ENCODE measurements at regions not wholly inside any gene's neighbourhood (a gene's known extent, or its start where the extent isn't known, plus 50 kb on each side); places are given as distances from the start of the nearest gene placed in this dataset.
"Not testable (repeated sequence)": the region's sequence is repeated elsewhere in the genome, so short reads cannot be mapped to it uniquely, and the experiment has no call there.

DNA sequence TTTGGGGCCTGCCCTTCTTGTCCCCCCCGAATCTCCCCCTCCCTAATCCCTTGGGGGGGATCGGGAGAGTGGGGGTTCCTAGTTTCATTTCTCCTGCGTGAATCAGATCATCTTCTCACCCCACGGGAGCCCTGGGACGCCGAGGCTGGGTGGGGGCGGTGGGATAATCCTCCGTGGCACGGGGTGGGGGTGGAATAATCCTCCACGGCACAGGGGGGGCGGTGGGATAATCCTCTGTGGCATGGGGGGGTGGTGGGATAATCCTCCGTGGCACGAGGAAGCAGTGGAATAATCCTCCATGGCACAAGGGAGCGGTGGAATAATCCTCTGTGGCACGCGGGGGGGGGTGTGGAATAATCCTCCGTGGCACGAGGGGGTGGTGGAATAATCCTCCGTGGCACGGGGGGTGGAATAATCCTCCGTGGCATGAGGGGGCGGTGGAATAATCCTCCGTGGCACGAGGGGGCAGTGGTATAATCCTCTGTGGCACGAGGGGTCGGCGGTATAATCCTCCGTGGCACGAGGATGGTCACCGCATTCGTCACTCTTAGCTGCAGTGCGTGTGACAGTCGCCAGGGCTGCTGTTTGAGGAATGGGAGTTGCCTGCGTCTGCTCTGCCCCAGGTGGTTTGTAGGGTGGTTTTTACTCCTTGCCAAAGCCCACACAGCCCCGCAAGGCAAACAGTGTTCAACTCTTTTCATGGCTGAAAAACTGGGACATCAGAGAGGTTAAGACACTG is 156.9 kb downstream of the LAT start:
- DNase-seq, result no peak

- DNase-seq, result not testable (repeated sequence)
These were observed 156.3 kb downstream of the LAT start for GRCh38 chr16:29141121-29141520.

DNA sequence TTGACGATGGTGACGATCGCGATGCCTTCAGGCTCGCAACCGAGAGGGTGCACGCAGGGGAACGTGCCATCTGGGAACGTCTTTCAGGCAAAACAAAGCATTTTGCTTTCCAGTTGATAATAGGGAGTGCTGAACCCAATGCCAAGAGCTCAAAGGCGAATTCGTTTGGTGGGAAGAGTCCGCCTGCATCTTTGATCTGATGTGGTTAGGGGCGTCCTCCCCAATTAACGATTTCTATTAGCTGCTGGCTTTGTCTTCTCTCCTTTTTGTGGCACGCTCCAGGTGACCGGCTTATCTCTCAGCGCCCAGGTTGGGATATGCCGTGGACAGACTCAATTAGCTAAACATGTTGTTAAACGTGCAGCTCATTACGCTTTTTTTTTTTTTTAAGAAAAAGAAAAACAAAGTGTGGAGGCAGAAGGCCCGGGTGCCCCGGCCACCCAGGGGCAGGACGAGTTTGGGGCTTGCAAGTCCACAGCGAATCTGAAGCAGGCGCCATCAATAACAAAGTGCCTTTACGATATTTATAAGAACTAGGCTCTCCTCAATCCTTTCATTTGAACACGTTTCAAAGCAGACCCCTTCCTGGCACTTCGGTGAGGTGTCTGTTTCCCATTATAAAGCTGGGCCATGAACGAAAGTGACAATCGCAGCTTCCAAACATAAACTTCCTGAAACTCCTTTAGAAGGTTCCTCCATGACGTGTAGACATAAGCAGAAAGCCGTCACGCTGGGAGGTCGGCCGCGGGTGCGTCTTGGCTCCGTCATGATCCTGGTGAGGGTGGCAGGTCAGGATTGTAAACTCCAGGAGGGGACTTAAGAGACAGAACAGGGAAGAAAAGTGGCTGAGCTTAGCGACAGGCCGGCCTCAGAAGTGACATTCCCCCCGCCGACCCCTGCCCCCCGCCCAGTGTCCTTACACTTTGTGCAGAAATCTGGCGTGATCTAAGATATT is 155.3 kb downstream of the LAT start:
- not testable (repeated sequence) for DNase-seq

- DNase-seq, result no peak
These were observed 154.5 kb downstream of the LAT start for GRCh38 chr16:29139261-29139802.

GRCh38 chr16:29138698-29139097 is 153.8 kb downstream of the LAT start:
- not testable (repeated sequence) for DNase-seq

- not testable (repeated sequence) for DNase-seq
These were observed 153.2 kb downstream of the LAT start for GRCh38 chr16:29137894-29138662.

DNA sequence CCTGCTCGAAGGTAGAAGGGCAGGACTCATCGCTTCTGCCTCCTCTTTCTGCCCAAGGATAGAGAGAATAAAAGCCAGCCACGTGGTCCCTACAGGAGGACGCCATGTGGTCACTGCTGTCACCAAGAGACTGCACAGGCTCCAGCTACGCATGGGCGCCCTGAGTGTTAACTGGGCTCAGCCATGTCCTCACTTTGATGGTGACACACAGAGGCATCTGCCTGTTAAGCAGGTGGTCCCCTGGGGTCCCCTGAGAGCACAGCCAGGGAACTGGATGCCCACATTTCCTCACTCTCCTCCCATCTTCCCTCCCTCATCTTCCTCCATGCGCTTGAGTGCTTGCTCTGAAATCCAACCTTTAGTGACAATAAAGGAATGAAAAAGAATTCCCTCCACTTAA is 152.6 kb downstream of the LAT start:
- DNase-seq, result not testable (repeated sequence)

GRCh38 chr16:29136916-29137315 is 152.1 kb downstream of the LAT start:
- DNase-seq, result not testable (repeated sequence)

DNA sequence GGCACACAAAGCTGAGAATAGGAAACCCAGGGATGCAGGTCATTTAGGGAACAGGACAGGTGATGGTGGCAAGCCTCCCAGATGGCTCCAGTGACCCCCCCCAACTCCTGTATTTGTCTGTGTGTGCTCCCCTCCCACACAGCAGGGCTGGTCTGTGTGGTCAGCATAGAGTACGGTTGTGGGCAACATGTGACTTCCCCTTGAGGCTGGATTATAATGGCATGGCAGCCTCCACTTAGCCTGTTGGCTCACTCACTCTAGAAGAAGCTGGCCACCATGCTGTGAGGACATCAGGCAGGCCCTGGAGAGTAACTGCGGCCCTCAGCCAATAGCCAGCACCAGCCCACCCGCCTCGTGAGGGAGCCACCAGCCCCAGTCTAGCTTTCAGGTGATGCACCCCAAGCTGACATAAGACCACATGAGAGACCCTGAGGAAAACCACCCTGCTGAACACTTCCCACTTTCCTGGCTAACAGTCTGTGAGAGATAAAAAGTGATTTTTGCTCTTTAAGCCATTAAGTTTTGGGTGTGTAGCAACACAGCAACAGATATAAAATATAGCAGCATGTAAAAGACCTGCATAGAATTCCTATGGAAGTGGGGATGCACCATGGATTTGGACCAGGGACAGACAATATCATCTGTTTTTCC is 151.3 kb downstream of the LAT start:
- DNase-seq, result not testable (repeated sequence)

GRCh38 chr16:29135098-29135497 is 150.2 kb downstream of the LAT start:
- not testable (repeated sequence) for DNase-seq

DNA sequence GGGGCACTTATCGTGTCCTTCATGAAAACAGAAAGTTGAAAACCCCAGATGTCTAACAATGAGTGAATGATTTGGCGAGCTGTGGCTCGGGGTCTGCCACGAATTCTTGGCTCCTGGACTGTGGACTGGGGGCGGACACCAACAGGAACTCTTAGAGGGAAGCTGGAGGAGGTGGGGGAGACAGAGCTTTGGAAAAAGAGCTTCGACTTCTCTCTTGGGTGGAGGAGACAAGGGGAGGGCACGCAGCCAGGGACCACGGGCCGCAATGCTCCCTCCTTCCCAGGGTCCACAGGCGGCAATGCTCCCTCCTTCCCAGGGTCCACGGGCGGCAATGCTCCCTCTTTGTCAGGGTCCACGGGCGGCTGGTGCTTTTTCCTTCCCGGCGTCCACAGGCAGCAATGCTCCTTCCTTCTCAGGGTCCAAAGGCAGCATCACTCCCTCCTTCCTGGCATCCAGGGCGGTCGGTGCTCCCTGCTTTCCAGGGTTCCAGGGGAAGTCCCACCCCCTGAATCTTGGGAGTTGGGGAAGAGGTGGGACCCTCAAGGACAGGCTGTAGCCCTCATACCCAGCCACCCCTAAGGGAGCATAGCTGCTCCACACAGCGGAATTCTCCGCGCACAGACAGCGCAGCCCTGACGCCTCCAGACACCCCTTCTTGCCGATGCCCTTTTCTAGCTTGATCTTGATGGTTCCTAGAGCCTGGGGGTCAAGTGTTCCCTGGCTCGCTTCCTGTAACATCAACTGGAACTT is 149.0 kb downstream of the LAT start:
- not testable (repeated sequence) for DNase-seq

GRCh38 chr16:29132869-29133268 is 148.0 kb downstream of the LAT start:
- not testable (repeated sequence) for DNase-seq

DNA sequence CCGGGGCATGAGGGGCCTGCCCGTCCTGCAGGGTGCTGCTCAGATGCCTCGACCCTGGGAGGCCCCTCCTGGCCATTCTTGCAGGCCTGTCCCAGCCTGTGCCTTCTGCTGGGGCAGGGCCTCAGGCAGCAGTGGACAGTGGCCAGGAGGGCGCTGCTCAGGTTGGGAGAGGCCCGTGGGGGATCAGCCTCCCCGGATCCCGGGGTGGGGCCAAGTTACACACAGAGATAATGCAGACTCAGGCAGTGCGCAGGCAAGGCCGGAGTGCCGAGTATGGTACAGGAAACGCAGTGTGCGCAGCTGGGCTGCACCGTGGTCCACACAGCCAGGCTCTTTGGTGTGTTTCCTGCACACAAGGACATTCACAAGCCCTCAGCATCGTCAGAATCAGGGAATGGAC is 147.6 kb downstream of the LAT start:
- DNase-seq, result not testable (repeated sequence)

DNA sequence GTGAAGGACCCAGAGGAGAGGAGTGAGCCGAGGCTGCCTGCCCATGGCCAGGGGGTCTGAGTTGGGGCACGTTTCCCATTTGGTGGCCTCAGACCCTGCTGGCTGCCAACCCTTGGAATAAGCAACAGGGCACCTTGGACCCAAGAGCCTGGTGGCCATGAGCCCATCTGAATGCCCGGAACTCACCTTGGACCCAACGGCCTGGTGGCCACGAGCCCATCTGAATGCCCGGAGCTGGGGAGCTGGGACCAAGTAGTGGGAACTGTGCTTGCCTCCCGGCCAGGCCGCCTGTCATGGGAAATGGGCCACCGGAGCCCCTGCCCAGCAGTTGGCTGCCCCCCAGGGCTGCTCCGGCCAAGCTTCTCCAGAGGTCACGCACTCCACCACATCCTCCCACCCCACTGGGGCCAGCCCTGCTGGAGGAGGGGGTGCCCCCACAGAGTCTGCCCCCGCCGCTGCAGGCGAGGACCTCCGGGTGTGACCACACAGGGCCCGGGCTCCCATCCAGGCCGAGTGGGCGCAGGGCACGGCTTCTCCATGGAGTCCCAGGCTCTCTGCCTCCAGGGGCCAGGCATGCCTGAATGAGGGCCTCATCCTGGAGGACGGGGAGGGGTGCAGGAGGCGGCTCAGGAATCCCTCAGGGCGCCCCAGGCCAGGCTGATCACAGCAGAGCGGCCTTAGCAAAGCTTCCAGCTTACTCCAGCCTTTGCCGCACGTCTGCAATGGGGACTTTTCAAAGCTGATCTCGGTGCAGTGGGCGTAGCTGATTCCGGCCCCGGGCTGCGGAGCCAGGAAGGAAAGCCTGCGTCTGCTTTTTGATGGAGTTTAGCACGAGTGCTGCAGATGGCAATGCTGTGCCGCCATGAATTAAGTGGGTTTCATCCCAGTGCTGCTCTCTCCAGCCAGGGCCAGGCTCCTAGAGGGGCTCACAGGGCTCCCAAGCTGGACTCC is 146.3 kb downstream of the LAT start:
- DNase-seq, result not testable (repeated sequence)

GRCh38 chr16:29130131-29130711 is 145.4 kb downstream of the LAT start:
- not testable (repeated sequence) for DNase-seq

DNA sequence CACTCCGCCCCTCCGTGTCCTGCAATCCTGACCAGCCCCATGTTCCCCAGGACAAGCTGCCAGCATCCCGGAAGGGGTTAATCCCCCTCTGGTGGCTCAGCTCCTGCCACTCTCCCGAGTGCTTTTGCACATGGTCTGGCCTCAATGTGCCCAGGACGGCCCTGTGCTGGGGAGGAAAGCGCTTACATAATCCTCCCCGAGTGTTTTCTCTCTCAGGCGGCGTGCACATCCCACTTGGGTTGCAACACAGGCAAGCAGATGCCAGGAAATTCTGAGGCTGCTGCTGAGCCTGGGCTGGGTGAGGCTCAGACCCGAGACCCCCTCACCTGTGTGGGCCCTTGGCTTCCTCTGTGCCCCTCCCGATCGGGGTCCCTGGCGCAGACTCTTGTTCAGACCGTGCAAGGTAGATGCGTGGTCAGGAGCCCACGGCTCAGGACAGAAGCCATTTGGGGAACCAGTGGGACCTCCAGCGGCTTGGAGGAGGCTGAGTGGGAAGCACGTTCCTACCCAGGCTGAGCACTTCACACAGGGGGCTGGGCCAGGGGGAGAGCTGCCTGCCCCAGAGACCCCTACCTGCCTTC is 144.7 kb downstream of the LAT start:
- DNase-seq, result not testable (repeated sequence)

- DNase-seq, result not testable (repeated sequence)
These were observed 144.0 kb downstream of the LAT start for GRCh38 chr16:29128732-29129457.

DNA sequence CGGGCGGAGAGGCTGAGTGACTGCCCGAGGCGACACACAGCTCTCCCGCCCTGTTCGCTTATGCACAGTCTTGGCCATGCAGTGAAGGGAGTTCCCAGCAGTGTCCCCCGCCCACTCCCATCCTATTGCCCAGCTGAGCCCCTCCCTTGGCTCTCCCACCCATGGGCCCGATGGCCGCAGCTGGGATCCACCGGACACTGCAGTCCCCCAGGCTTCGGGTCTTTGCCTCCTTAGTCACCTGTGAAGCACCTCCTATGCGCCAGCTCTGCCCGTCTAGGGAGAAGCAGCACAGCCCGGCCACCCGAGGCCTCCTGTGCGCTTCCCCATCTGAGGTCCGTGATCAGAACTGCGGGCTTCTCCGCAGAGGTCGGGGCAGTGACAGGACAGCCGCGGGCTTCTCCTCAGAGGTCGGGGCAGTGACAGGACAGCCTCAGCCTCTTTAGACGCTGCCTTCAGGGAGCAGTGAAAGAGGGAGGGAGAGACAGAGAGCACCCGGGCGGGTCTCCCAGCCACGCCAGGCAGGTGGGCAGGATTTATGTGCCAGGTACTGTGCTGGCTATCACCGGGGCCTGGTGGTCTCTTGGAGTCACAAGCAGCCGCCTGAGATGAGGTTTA is 143.1 kb downstream of the LAT start:
- not testable (repeated sequence) for DNase-seq
